Activated CD4-positive, alpha-beta T cell treated with anti-CD3 and anti-CD28 coated beads, Interleukin-2, amount 10 ng/mL, durations not matched to agents 7 days and 5 days (primary cell): ENCODE measurements at regions not wholly inside any gene's neighbourhood (a gene's known extent, or its start where the extent isn't known, plus 50 kb on each side); places are given as distances from the start of the nearest gene placed in this dataset.
"Not testable (repeated sequence)": the region's sequence is repeated elsewhere in the genome, so short reads cannot be mapped to it uniquely, and the experiment has no call there.

ENCODE experiments used
- CTCF ChIA-PET: fragments of 350-600 bp; sonication (Branson Sonifier 250); formaldehyde crosslinking; loops from one replicate; lab custom pipeline; 2021; ENCODE audit warnings: antibody characterized with exemption; lab: Charles Lee
- POLR2A ChIA-PET: fragments of 350-600 bp; sonication (Branson Sonifier 250); formaldehyde crosslinking; loops from one replicate; lab custom pipeline; 2021; ENCODE audit warnings: antibody characterized with exemption; lab: Charles Lee
- DNase-seq: peaks from one replicate; pipeline ENCODE4 v3.0.0-alpha.2; 2020
- H3K27ac Mint-ChIP-seq: one replicate; pipeline ENCODE4 v1.8.0; 2021; ENCODE audit warnings: mild to moderate bottlenecking, moderate library complexity, mixed read lengths
- H3K27me3 Mint-ChIP-seq: one replicate; pipeline ENCODE4 v1.8.0; 2021; ENCODE audit warnings: mixed read lengths
- H3K36me3 Mint-ChIP-seq: one replicate; pipeline ENCODE4 v1.8.0; 2021; ENCODE audit warnings: low read depth, mixed read lengths
- H3K4me1 Mint-ChIP-seq: one replicate; pipeline ENCODE4 v1.8.0; 2021; ENCODE audit warnings: mixed read lengths
- H3K4me3 Mint-ChIP-seq: one replicate; pipeline ENCODE4 v1.8.0; 2021; ENCODE audit warnings: mild to moderate bottlenecking, moderate library complexity, mixed read lengths
- H3K9me3 Mint-ChIP-seq: one replicate; pipeline ENCODE4 v1.8.0; 2021; ENCODE audit warnings: mixed read lengths

- Mint-ChIP-seq H3K9me3 (no peaks in the 10 kb centered on the region), H3K4me1 (no peaks in the 10 kb centered on the region), H3K27ac (no peak overlapping the region), H3K4me3 (no peak overlapping the region), H3K27me3 (peaks cover 4% of the 10 kb centered on the region), H3K36me3 (no peaks in the 10 kb centered on the region)
- no peak for DNase-seq
- ChIA-PET POLR2A (no interaction called here), CTCF (no interaction called here)
These were observed 653.6 kb downstream of the EPM2A start for GRCh38 chr6:145081677-145082076.

- Mint-ChIP-seq H3K4me1 (no peaks in the 10 kb centered on the region), H3K9me3 (no peaks in the 10 kb centered on the region), H3K27me3 (peaks cover 4% of the 10 kb centered on the region), H3K36me3 (no peaks in the 10 kb centered on the region), H3K4me3 (no peak overlapping the region), H3K27ac (no peak overlapping the region)
- POLR2A ChIA-PET, result no interaction called here
- no peak for DNase-seq
- CTCF ChIA-PET, result no interaction called here
These were observed 653.0 kb downstream of the EPM2A start for GRCh38 chr6:145082359-145082758.

- peaks cover 8% of the 10 kb centered on the region for H3K27me3 Mint-ChIP-seq
- ChIA-PET CTCF (no interaction called here), POLR2A (no interaction called here)
- H3K4me1 Mint-ChIP-seq, result no peaks in the 10 kb centered on the region
- H3K4me3 Mint-ChIP-seq, result no peak overlapping the region
- no peaks in the 10 kb centered on the region for H3K9me3 Mint-ChIP-seq
- H3K36me3 Mint-ChIP-seq, result no peaks in the 10 kb centered on the region
- H3K27ac Mint-ChIP-seq, result no peak overlapping the region
- no peak for DNase-seq
These were observed 649.1 kb downstream of the EPM2A start for GRCh38 chr6:145086197-145086596.

- CTCF ChIA-PET, result no interaction called here
- H3K4me3 Mint-ChIP-seq, result no peak overlapping the region
These were observed 648.3 kb downstream of the EPM2A start for GRCh38 chr6:145087034-145087433.

GRCh38 chr6:145090801-145091585, 644.3 kb downstream of the EPM2A start:
- DNase-seq, result no peak
- ChIA-PET POLR2A (no interaction called here), CTCF (no interaction called here)
- Mint-ChIP-seq H3K27me3 (peaks cover 5% of the 10 kb centered on the region), H3K4me1 (no peaks in the 10 kb centered on the region), H3K4me3 (no peak overlapping the region), H3K36me3 (no peaks in the 10 kb centered on the region), H3K9me3 (no peaks in the 10 kb centered on the region), H3K27ac (no peak overlapping the region)

More at GRCh38 chr6:145087034-145087433, 648.3 kb downstream of the EPM2A start:
- H3K27ac Mint-ChIP-seq, result no peak overlapping the region
- POLR2A ChIA-PET, result no interaction called here
- H3K4me1 Mint-ChIP-seq, result no peaks in the 10 kb centered on the region
- DNase-seq, result no peak
- no peaks in the 10 kb centered on the region for H3K36me3 Mint-ChIP-seq
- H3K9me3 Mint-ChIP-seq, result no peaks in the 10 kb centered on the region
- peaks cover 8% of the 10 kb centered on the region for H3K27me3 Mint-ChIP-seq

GRCh38 chr6:145091586-145092142, 643.7 kb downstream of the EPM2A start:
- CTCF ChIA-PET, result interaction anchor here (0.6 kb wide), 1 partner anchor 378 kb away, joined by 4 read pairs; no protein-coding TSS in a partner anchor
- POLR2A ChIA-PET, result no interaction called here
- Mint-ChIP-seq H3K4me1 (no peaks in the 10 kb centered on the region), H3K27ac (no peak overlapping the region), H3K27me3 (peaks cover 5% of the 10 kb centered on the region), H3K36me3 (no peaks in the 10 kb centered on the region), H3K9me3 (no peaks in the 10 kb centered on the region), H3K4me3 (no peak overlapping the region)
- no peak for DNase-seq

GRCh38 chr6:145092554-145092953, 642.8 kb downstream of the EPM2A start:
- Mint-ChIP-seq H3K4me3 (no peak overlapping the region), H3K27ac (no peak overlapping the region), H3K36me3 (no peaks in the 10 kb centered on the region), H3K4me1 (no peaks in the 10 kb centered on the region), H3K27me3 (peaks cover 5% of the 10 kb centered on the region), H3K9me3 (no peaks in the 10 kb centered on the region)
- DNase-seq, result no peak
- CTCF ChIA-PET, result interaction anchor here (0.6 kb wide), 1 partner anchor 379 kb away, joined by 4 read pairs; no protein-coding TSS in a partner anchor
- POLR2A ChIA-PET, result no interaction called here

GRCh38 chr6:145093226-145093625, 642.1 kb downstream of the EPM2A start:
- Mint-ChIP-seq H3K4me1 (no peaks in the 10 kb centered on the region), H3K27ac (no peak overlapping the region), H3K4me3 (no peak overlapping the region), H3K36me3 (no peaks in the 10 kb centered on the region), H3K27me3 (peaks cover 5% of the 10 kb centered on the region), H3K9me3 (peaks cover 3% of the 10 kb centered on the region)
- POLR2A ChIA-PET, result no interaction called here
- no peak for DNase-seq
- CTCF ChIA-PET, result no interaction called here

GRCh38 chr6:145096846-145097245, 638.5 kb downstream of the EPM2A start:
- Mint-ChIP-seq H3K4me1 (no peaks in the 10 kb centered on the region), H3K9me3 (peaks cover 5% of the 10 kb centered on the region), H3K27ac (no peak overlapping the region), H3K36me3 (no peaks in the 10 kb centered on the region), H3K4me3 (no peak overlapping the region), H3K27me3 (no peaks in the 10 kb centered on the region)
- ChIA-PET POLR2A (no interaction called here), CTCF (no interaction called here)
- no peak for DNase-seq

GRCh38 chr6:145098127-145098526, 637.2 kb downstream of the EPM2A start:
- H3K4me1 Mint-ChIP-seq, H3K9me3 Mint-ChIP-seq, POLR2A ChIA-PET, DNase-seq, H3K27ac Mint-ChIP-seq, H3K36me3 Mint-ChIP-seq, H3K4me3 Mint-ChIP-seq, H3K27me3 Mint-ChIP-seq: not testable (repeated sequence)
- CTCF ChIA-PET, result interaction anchor here (0.7 kb wide), 1 partner anchor 145 kb away, joined by 4 read pairs; no protein-coding TSS in a partner anchor

GRCh38 chr6:145099713-145100112, 635.6 kb downstream of the EPM2A start:
- CTCF ChIA-PET, result no interaction called here
- H3K36me3 Mint-ChIP-seq, result no peaks in the 10 kb centered on the region
- H3K4me1 Mint-ChIP-seq, result no peaks in the 10 kb centered on the region
- H3K27me3 Mint-ChIP-seq, result no peaks in the 10 kb centered on the region
- no peak for DNase-seq
- POLR2A ChIA-PET, result no interaction called here
- no peak overlapping the region for H3K4me3 Mint-ChIP-seq
- no peak overlapping the region for H3K27ac Mint-ChIP-seq
- peaks cover 5% of the 10 kb centered on the region for H3K9me3 Mint-ChIP-seq

GRCh38 chr6:145110109-145110508, 625.2 kb downstream of the EPM2A start:
- peaks cover 4% of the 10 kb centered on the region for H3K27me3 Mint-ChIP-seq
- no peaks in the 10 kb centered on the region for H3K9me3 Mint-ChIP-seq
- H3K4me3 Mint-ChIP-seq, result no peak overlapping the region
- no peaks in the 10 kb centered on the region for H3K36me3 Mint-ChIP-seq
- POLR2A ChIA-PET, result interaction anchor here (0.6 to 0.7 kb wide), 2 partner anchors 127 to 335 kb away, joined by 3 to 4 read pairs; no protein-coding TSS in a partner anchor
- no peak for DNase-seq
- CTCF ChIA-PET, result no interaction called here
- H3K4me1 Mint-ChIP-seq, result no peaks in the 10 kb centered on the region
- no peak overlapping the region for H3K27ac Mint-ChIP-seq

- CTCF ChIA-PET, H3K4me1 Mint-ChIP-seq, H3K36me3 Mint-ChIP-seq, H3K27ac Mint-ChIP-seq, DNase-seq, H3K9me3 Mint-ChIP-seq, H3K4me3 Mint-ChIP-seq, POLR2A ChIA-PET, H3K27me3 Mint-ChIP-seq: not testable (repeated sequence)
These were observed 623.9 kb downstream of the EPM2A start for GRCh38 chr6:145111407-145111806.
